Keratinocyte (primary cell): ENCODE measurements at regions not wholly inside any gene's neighbourhood (a gene's known extent, or its start where the extent isn't known, plus 50 kb on each side); places are given as distances from the start of the nearest gene placed in this dataset.

Experiments
- DNase-seq: peaks from one replicate; pipeline ENCODE4 v3.0.0-alpha.2; 2011; ENCODE audit warnings: low read depth, missing footprints, low spot score
- FAIRE-seq: peaks from 2 replicates; lab custom pipeline; 2011; peaks lifted over from hg19 to GRCh38; lab: Jason Lieb, UNC
- H2AFZ ChIP-seq: 2 replicates; pipeline ENCODE4 v1.6.0; 2012; ENCODE audit warnings: low read length, control low read depth, inconsistent platforms; ENCODE audit not compliant: control insufficient read depth
- H3K27ac ChIP-seq: 2 replicates; pipeline ENCODE4 v1.5.1; 2011; ENCODE audit warnings: low read length; ENCODE audit not compliant: control insufficient read depth, insufficient read depth
- H3K27me3 ChIP-seq: 3 replicates; pipeline ENCODE4 v1.6.0; 2011; ENCODE audit warnings: low read length; ENCODE audit not compliant: control insufficient read depth, insufficient read depth; ENCODE audit errors: extremely low read depth
- H3K36me3 ChIP-seq, 2 experiments: 2 replicates in 1 of 2; 3 replicates in 1 of 2; pipeline ENCODE4 v1.5.1; 2011; ENCODE audit warnings: low read length in 2 of 2, mild to moderate bottlenecking in 1 of 2; ENCODE audit not compliant: control insufficient read depth in 2 of 2, insufficient read depth in 2 of 2; ENCODE audit errors: extremely low read depth in 1 of 2
- H3K4me1 ChIP-seq: 3 replicates; pipeline ENCODE4 v1.5.1; 2011; ENCODE audit warnings: low read length; ENCODE audit not compliant: control insufficient read depth, insufficient read depth; ENCODE audit errors: extremely low read depth
- H3K4me2 ChIP-seq: 3 replicates; pipeline ENCODE4 v1.6.0; 2011; ENCODE audit warnings: low read depth, low read length; ENCODE audit not compliant: control insufficient read depth, insufficient read depth; ENCODE audit errors: extremely low read depth
- H3K4me3 ChIP-seq, 3 experiments: fragments of 200-600 bp in 1 of 3; sonication (generic) in 1 of 3; 2 replicates in 2 of 3; 3 replicates in 1 of 3; pipeline ENCODE4 v1.5.1; 2011 to 2016; ENCODE audit warnings: low read length in 3 of 3, mild to moderate bottlenecking in 3 of 3, control low read depth in 2 of 3, inconsistent platforms in 1 of 3, low read depth in 1 of 3, mixed read lengths in 1 of 3, mixed run types in 1 of 3, moderate library complexity in 1 of 3; ENCODE audit not compliant: control insufficient read depth in 2 of 3, insufficient read depth in 2 of 3; ENCODE audit errors: extremely low read depth in 1 of 3
- H3K79me2 ChIP-seq: 2 replicates; pipeline ENCODE4 v1.6.0; 2012; ENCODE audit warnings: low read length; ENCODE audit not compliant: control insufficient read depth, insufficient read depth
- H3K9ac ChIP-seq: 3 replicates; pipeline ENCODE4 v1.6.0; 2011; ENCODE audit warnings: low read length; ENCODE audit not compliant: control insufficient read depth, insufficient read depth; ENCODE audit errors: extremely low read depth
- H3K9me1 ChIP-seq: 3 replicates; pipeline ENCODE4 v1.6.0; 2011; ENCODE audit warnings: low read length; ENCODE audit not compliant: control insufficient read depth, insufficient read depth; ENCODE audit errors: extremely low read depth
- H3K9me3 ChIP-seq: 2 replicates; pipeline ENCODE4 v1.5.1; 2012; ENCODE audit warnings: low read depth, low read length; ENCODE audit not compliant: control insufficient read depth
- H4K20me1 ChIP-seq: 3 replicates; pipeline ENCODE4 v1.6.0; 2011; ENCODE audit warnings: low read length; ENCODE audit not compliant: control insufficient read depth, insufficient read depth; ENCODE audit errors: extremely low read depth
- EZH2 ChIP-seq: IDR thresholded peaks from one replicate; pipeline ENCODE4 v1.6.1; 2012; ENCODE audit warnings: inconsistent platforms, mild to moderate bottlenecking, low read length, moderate library complexity
- dilution Hi-C: fragments of 300-500 bp; cut with MboI; formaldehyde crosslinking; loops from one replicate; pipeline ENCODE4 v1.7.0; 2020; ENCODE audit warnings: low sequenced_read_pairs; ENCODE audit not compliant: extremely low pct_ligation_motif_present
- TF ChIP-seq, protein P1 (sequence below), 3 experiments: IDR thresholded peaks in 1 of 3; conservative IDR thresholded peaks in 1 of 3; optimal IDR thresholded peaks in 1 of 3; 2 replicates in 2 of 3; 3 replicates in 1 of 3; pipeline versions ENCODE3 to v1.5.1; 2011; ENCODE audit warnings: low read length in 3 of 3, mild to moderate bottlenecking in 3 of 3, moderate library complexity in 2 of 3, control low read depth in 1 of 3, inconsistent platforms in 1 of 3; ENCODE audit not compliant: insufficient read depth in 2 of 3; ENCODE audit errors: extremely low read depth in 1 of 3

DNA sequence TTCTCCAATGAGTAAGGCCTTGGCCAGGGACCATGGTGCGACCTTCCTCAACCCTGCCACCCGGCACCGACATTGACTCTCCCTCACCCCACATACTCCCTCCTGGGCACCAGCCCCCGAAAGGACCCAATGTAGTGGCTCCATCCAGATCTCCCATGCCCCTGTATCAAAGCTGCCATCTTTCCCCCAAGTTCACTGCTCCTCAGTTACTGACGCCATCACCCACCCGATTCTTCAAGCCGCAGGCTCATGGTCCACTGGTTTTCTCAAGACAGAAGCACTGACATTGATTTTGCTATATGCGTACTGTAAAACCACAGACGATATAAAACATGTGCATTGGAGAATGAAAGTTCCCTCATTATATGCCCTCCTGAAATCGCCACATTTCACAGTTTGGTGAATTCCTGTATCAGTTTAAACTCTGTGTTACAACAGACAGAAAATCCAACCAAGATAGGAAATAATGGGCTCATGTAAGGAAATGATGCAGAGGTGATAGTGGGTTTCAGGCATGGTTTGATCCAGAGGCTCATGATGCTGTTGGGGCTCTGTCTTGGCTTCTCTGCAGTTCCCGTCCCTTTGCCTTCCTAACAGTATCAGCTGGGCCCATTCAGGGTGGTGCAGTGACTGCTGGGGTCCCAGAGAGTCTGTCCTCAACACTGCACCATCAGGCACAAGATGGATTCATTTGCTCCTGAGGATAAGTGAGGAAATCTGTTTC is 207.3 kb upstream of the IER5L start:
- H3K9me1 ChIP-seq: no peaks in the 10 kb centered on the region
- TF ChIP-seq, protein P1, sequence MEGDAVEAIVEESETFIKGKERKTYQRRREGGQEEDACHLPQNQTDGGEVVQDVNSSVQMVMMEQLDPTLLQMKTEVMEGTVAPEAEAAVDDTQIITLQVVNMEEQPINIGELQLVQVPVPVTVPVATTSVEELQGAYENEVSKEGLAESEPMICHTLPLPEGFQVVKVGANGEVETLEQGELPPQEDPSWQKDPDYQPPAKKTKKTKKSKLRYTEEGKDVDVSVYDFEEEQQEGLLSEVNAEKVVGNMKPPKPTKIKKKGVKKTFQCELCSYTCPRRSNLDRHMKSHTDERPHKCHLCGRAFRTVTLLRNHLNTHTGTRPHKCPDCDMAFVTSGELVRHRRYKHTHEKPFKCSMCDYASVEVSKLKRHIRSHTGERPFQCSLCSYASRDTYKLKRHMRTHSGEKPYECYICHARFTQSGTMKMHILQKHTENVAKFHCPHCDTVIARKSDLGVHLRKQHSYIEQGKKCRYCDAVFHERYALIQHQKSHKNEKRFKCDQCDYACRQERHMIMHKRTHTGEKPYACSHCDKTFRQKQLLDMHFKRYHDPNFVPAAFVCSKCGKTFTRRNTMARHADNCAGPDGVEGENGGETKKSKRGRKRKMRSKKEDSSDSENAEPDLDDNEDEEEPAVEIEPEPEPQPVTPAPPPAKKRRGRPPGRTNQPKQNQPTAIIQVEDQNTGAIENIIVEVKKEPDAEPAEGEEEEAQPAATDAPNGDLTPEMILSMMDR (optimal IDR thresholded peaks at IDR 0.05 in 1 of 3, IDR thresholded peaks at IDR 0.05 in 1 of 3, conservative IDR thresholded peaks at IDR 0.05 in 1 of 3; ENCODE audit: extremely low read depth in 1 of 3, insufficient read depth in 2 of 3, low read length in 3 of 3): no peak
- TF ChIP-seq EZH2: no peak
- H4K20me1 ChIP-seq: no peaks in the 10 kb centered on the region
- H3K4me2 ChIP-seq: no peak overlapping the region
- H2AFZ ChIP-seq: no peak overlapping the region
- DNase-seq: no peak
- H3K36me3 ChIP-seq: no peaks in the 10 kb centered on the region
- no peak for FAIRE-seq
- no peaks in the 10 kb centered on the region for H3K9me3 ChIP-seq
- H3K27me3 ChIP-seq: no peaks in the 10 kb centered on the region
- no peaks in the 10 kb centered on the region for H3K79me2 ChIP-seq
- no peak overlapping the region for H3K4me3 ChIP-seq
- H3K4me1 ChIP-seq: peaks cover 10% of the 10 kb centered on the region
- dilution Hi-C loops: no loop called here
- H3K27ac ChIP-seq: no peak overlapping the region
- no peak overlapping the region for H3K9ac ChIP-seq

DNA sequence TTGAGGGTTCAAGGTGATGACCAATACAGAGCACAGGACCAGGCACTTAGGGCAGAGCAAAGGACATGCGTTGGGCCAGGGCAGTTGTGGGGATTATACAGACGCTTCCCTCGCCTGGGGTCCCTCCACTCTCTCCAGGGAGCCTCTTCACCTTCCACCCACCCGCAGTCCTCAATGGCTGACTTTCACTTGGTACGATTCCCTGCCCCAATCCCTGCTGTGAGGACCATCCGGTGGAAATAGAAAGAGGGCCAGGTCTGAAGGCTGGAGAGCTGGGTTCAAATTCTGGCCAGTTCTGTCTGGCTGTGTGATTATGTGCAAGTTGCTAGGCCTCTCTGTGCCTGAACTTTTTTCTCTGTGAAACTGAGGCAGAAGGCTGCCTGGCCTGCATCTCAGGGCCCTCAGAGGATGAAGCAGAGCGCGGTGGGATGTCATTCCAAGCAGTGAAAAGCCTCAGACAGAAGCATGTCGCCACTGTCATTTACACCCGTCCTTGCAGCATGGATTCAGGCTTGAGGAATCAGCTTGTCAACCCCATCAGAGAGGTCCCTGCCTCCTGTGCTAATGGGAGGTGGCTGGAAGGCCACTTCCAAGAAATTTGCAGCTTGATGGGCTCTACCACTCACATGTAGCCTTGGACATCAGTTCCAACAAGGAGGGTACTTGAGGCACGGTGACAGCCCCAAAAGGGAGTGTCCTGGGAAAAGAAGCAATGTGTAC is 206.6 kb upstream of the IER5L start:
- H3K4me2 ChIP-seq: no peak overlapping the region
- dilution Hi-C loops: no loop called here
- H3K27me3 ChIP-seq: no peaks in the 10 kb centered on the region
- H3K4me1 ChIP-seq: peaks cover 10% of the 10 kb centered on the region
- H3K36me3 ChIP-seq: no peaks in the 10 kb centered on the region
- no peak overlapping the region for H3K9ac ChIP-seq
- no peak overlapping the region for H3K4me3 ChIP-seq
- FAIRE-seq: no peak
- no peaks in the 10 kb centered on the region for H3K9me3 ChIP-seq
- no peaks in the 10 kb centered on the region for H4K20me1 ChIP-seq
- DNase-seq: no peak
- no peak overlapping the region for H3K27ac ChIP-seq
- no peak overlapping the region for H2AFZ ChIP-seq
- H3K9me1 ChIP-seq: no peaks in the 10 kb centered on the region
- TF ChIP-seq, protein P1 (optimal IDR thresholded peaks at IDR 0.05 in 1 of 3, IDR thresholded peaks at IDR 0.05 in 1 of 3, conservative IDR thresholded peaks at IDR 0.05 in 1 of 3; ENCODE audit: extremely low read depth in 1 of 3, insufficient read depth in 2 of 3, low read length in 3 of 3): no peak
- no peak for TF ChIP-seq EZH2
- H3K79me2 ChIP-seq: no peaks in the 10 kb centered on the region
